WERI-Rb-1 (cell line): ENCODE measurements at regions not wholly inside any gene's neighbourhood (a gene's known extent, or its start where the extent isn't known, plus 50 kb on each side); places are given as distances from the start of the nearest gene placed in this dataset.

Experiments
- DNase-seq: peaks from one replicate; pipeline ENCODE4 v3.0.0-alpha.2; 2020
- H3K27ac ChIP-seq: fragments of 250-450 bp; sonication (Bioruptor Pico); 2 replicates; pipeline ENCODE4 v1.5.1; 2020; ENCODE audit warnings: mild to moderate bottlenecking, moderate library complexity
- H3K27me3 ChIP-seq: fragments of 250-450 bp; sonication (Bioruptor Pico); 2 replicates; pipeline ENCODE4 v1.5.1; 2021; ENCODE audit warnings: mild to moderate bottlenecking, low read depth, moderate library complexity; ENCODE audit not compliant: insufficient read depth, severe bottlenecking
- H3K36me3 ChIP-seq: fragments of 250-450 bp; sonication (Bioruptor Pico); 2 replicates; pipeline ENCODE4 v1.5.1; 2020; ENCODE audit warnings: mild to moderate bottlenecking, moderate library complexity
- H3K4me3 ChIP-seq: 2 replicates; pipeline ENCODE4 v1.5.1; 2011; ENCODE audit warnings: low read depth, mild to moderate bottlenecking, control low read depth, low read length
- H3K9me3 ChIP-seq: fragments of 250-450 bp; sonication (Bioruptor Pico); 2 replicates; pipeline ENCODE4 v1.5.1; 2021; ENCODE audit warnings: mild to moderate bottlenecking, moderate library complexity; ENCODE audit not compliant: severe bottlenecking
- TF ChIP-seq, protein P1 (sequence below): IDR thresholded peaks from 2 replicates; pipeline ENCODE4 v1.5.1; 2011; ENCODE audit warnings: low read depth, mild to moderate bottlenecking, control low read depth, inconsistent platforms, low read length

DNA sequence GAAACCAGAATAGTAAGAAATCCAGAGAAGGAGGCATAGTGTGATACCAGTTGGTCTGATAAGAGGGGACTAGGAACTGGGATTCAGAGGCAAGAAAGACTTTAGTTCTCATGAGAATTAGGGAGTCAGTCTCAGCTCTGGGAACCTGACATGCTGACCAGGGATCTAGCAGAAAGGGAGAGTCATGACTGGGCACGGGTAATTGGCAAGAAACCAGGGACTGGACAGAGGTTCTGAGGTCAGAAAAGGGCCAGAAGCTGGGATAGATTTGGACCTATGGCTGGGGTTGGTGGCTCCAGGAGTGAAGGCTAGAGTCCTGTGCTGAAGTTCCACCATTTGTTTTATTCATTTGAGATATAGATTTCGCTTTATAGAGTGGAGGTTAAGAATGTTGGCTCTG, 110.2 kb upstream of the C1GALT1C1 start:
- H3K4me3 ChIP-seq: no peak overlapping the region
- no peaks in the 10 kb centered on the region for H3K9me3 ChIP-seq
- no peak overlapping the region for H3K27ac ChIP-seq
- DNase-seq: no peak
- TF ChIP-seq, protein P1, sequence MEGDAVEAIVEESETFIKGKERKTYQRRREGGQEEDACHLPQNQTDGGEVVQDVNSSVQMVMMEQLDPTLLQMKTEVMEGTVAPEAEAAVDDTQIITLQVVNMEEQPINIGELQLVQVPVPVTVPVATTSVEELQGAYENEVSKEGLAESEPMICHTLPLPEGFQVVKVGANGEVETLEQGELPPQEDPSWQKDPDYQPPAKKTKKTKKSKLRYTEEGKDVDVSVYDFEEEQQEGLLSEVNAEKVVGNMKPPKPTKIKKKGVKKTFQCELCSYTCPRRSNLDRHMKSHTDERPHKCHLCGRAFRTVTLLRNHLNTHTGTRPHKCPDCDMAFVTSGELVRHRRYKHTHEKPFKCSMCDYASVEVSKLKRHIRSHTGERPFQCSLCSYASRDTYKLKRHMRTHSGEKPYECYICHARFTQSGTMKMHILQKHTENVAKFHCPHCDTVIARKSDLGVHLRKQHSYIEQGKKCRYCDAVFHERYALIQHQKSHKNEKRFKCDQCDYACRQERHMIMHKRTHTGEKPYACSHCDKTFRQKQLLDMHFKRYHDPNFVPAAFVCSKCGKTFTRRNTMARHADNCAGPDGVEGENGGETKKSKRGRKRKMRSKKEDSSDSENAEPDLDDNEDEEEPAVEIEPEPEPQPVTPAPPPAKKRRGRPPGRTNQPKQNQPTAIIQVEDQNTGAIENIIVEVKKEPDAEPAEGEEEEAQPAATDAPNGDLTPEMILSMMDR: no peak
- H3K27me3 ChIP-seq: peaks cover 36% of the 10 kb centered on the region
- no peaks in the 10 kb centered on the region for H3K36me3 ChIP-seq

DNA sequence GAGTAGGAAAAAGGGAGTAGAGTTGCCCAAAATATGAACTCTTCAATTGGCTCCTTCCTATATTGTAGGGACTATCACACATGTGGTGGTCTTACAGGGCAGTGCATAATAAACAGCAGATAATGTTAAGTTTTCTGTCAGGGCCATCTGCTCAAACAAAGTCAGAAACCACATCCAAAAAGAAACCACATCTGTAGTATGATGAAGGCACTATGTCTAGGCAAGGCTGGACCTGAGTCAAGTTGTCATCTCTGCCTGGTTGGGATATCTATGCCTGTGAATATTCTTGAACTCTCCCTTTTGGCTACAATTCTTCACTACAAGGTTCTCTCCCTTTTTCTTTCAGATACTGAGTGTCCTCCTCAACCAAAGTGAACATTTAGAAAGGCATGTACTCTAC, 109.4 kb upstream of the C1GALT1C1 start:
- H3K27me3 ChIP-seq: peaks cover 41% of the 10 kb centered on the region
- TF ChIP-seq, protein P1: no peak
- H3K36me3 ChIP-seq: no peaks in the 10 kb centered on the region
- no peak overlapping the region for H3K4me3 ChIP-seq
- DNase-seq: no peak
- no peaks in the 10 kb centered on the region for H3K9me3 ChIP-seq
- no peak overlapping the region for H3K27ac ChIP-seq

DNA sequence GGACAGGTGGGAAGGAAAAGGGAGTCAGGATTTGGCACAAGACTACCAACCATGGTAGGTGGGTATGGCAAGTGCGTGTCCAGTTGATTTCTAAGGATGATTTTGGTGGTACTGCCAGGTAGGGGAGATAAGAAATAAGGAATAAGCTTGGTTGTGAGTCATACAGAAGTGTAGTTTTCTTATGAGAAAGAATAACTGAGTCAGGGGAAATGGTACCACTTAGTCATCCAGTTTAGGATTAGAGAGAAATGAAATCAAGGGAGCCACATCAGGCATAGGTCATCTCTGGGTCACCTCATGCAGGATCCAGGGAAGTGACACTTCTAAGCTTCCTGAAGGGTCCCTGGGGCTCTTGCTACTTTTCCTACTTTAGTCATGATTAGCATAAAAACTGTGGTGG, 107.1 kb upstream of the C1GALT1C1 start:
- Histone ChIP-seq H3K27me3 (peaks cover 36% of the 10 kb centered on the region), H3K36me3 (no peaks in the 10 kb centered on the region), H3K4me3 (no peak overlapping the region), H3K27ac (no peak overlapping the region), H3K9me3 (no peaks in the 10 kb centered on the region)
- TF ChIP-seq, protein P1: no peak
- DNase-seq: no peak

DNA sequence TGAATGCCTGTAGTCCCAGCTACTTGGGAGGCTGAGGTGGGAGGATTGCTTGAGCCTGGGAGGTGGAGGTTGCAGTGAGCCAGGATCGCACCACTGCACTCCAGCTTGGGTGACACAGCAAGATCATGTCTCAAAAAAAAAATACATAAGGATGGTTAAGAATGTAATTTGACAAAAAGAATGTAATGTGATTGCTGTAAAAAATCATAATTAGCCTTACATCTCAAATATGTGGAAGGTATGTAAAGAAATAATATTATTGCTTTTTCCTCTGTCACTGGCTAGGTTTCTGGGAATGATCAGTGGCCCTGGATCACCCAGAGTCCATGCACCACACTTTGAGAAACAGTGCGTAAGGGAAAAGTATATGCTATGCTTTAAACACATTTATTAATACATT, 106.1 kb upstream of the C1GALT1C1 start:
- no peaks in the 10 kb centered on the region for H3K36me3 ChIP-seq
- DNase-seq: no peak
- H3K4me3 ChIP-seq: no peak overlapping the region
- no peak overlapping the region for H3K27ac ChIP-seq
- H3K9me3 ChIP-seq: no peaks in the 10 kb centered on the region
- TF ChIP-seq, protein P1: no peak
- H3K27me3 ChIP-seq: peaks cover 29% of the 10 kb centered on the region

DNA sequence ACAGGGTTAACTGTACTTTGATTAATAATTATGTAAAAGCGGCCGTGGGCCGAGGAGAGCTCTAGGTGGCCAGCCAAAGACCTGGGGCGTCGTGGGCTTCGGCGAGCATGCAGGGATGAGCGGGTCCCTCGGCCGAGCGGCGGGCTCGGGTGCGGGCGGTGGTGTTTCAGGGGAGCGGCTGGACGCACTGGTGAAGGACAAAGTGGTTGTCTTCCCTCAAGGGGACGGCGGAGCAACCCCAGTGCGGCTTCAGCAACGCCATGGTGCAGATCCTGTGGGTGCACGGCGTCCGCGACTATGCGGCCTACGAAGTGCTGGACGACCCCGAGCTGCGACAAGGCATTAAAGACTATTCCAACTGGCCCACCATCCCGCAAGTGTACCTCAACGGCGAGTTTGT, 103.0 kb upstream of the C1GALT1C1 start:
- TF ChIP-seq, protein P1: no peak
- Histone ChIP-seq H3K27ac (no peak overlapping the region), H3K27me3 (peaks cover 25% of the 10 kb centered on the region), H3K36me3 (no peaks in the 10 kb centered on the region), H3K9me3 (no peaks in the 10 kb centered on the region), H3K4me3 (no peak overlapping the region)
- no peak for DNase-seq

DNA sequence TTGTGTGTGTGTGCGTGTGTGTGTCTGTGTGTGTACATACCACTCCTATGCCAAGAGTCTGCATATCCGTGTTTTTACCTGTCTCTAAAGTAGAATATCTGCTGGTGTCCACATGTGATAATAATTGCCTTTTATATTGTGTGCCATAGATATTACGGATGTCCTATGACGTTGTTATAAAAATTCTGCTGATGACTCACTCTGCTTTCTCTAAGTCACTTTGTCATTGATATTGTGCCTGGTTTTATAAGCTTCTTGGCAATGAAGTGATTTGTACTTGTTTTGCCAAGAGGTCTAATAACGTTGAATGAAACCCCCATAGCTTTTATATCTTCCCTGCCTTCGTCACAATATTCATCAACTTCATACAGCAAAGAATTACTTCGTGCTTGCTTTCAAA, 102.6 kb upstream of the C1GALT1C1 start:
- Histone ChIP-seq H3K27ac (no peak overlapping the region), H3K4me3 (no peak overlapping the region), H3K36me3 (no peaks in the 10 kb centered on the region), H3K27me3 (peaks cover 27% of the 10 kb centered on the region), H3K9me3 (no peaks in the 10 kb centered on the region)
- no peak for DNase-seq
- TF ChIP-seq, protein P1: no peak
